ENCODE measurements at regions not wholly inside any gene's neighbourhood (a gene's known extent, or its start where the extent isn't known, plus 50 kb on each side); places are given as distances from the start of the nearest gene placed in this dataset.

DNA sequence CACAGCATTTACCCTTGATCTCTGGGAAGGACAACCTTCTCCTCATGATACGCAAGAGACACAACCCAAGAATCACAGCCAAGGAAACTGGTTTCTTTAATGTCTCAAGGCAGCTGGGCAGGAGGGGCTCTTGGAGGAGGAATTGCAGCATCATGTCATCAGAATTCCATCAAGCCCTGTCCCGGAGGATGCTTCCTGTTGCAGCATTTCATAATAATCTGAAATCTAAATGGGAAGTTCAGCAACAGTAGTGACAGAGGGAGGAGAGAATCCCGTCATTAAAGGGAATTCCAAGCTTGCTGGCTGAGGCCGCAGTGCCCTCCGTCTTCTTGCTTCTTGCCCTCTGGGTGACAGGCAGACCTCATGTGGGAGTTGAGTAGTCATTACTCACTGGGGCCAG lies 192.7 kb downstream of the TENT4A start:
- Histone ChIP-seq H3F3A (ENCODE audit: insufficient read depth) (no peaks in the 10 kb centered on the region), H3K9me3 (ENCODE audit: insufficient read depth, low read length) (no peaks in the 10 kb centered on the region), H3K9ac (ENCODE audit: low read length) (no peak overlapping the region), H3K4me3 (ENCODE audit: insufficient read depth, low read length, poor library complexity, severe bottlenecking) (no peak overlapping the region), H3K27ac (ENCODE audit: low read depth, low read length) (no peak overlapping the region), H3K9me2 (replicated peaks; ENCODE audit: insufficient read depth, low read length) (no peaks in the 10 kb centered on the region; the same call in none of the 2 replicates), H3K27me3 (ENCODE audit: low read length) (no peaks in the 10 kb centered on the region), H3K79me2 (ENCODE audit: insufficient read depth, low read length) (no peaks in the 10 kb centered on the region), H4K20me1 (ENCODE audit: low read depth, low read length) (no peaks in the 10 kb centered on the region), H3K36me3 (ENCODE audit: low read length) (no peaks in the 10 kb centered on the region), H2AFZ (ENCODE audit: low read depth, low read length, severe bottlenecking) (no peak overlapping the region), H3K4me2 (ENCODE audit: low read depth, low read length, poor library complexity, severe bottlenecking) (no peak overlapping the region)
- TF ChIP-seq EZH2phosphoT487 (conservative IDR thresholded peaks at IDR 0.05; ENCODE audit: low read length), result no peak
- TF ChIP-seq, protein P1, sequence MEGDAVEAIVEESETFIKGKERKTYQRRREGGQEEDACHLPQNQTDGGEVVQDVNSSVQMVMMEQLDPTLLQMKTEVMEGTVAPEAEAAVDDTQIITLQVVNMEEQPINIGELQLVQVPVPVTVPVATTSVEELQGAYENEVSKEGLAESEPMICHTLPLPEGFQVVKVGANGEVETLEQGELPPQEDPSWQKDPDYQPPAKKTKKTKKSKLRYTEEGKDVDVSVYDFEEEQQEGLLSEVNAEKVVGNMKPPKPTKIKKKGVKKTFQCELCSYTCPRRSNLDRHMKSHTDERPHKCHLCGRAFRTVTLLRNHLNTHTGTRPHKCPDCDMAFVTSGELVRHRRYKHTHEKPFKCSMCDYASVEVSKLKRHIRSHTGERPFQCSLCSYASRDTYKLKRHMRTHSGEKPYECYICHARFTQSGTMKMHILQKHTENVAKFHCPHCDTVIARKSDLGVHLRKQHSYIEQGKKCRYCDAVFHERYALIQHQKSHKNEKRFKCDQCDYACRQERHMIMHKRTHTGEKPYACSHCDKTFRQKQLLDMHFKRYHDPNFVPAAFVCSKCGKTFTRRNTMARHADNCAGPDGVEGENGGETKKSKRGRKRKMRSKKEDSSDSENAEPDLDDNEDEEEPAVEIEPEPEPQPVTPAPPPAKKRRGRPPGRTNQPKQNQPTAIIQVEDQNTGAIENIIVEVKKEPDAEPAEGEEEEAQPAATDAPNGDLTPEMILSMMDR (IDR thresholded peaks at IDR 0.05; ENCODE audit: insufficient read depth, low read length, poor library complexity, severe bottlenecking), result no peak

GRCh38 chr5:6907320-6907918 lies 194.2 kb downstream of the TENT4A start:
- Histone ChIP-seq H3F3A (ENCODE audit: insufficient read depth) (no peaks in the 10 kb centered on the region), H2AFZ (ENCODE audit: low read depth, low read length, severe bottlenecking) (no peak overlapping the region), H3K27ac (ENCODE audit: low read depth, low read length) (no peak overlapping the region), H3K9ac (ENCODE audit: low read length) (no peak overlapping the region), H4K20me1 (ENCODE audit: low read depth, low read length) (no peaks in the 10 kb centered on the region), H3K27me3 (ENCODE audit: low read length) (no peaks in the 10 kb centered on the region), H3K4me2 (ENCODE audit: low read depth, low read length, poor library complexity, severe bottlenecking) (no peak overlapping the region), H3K4me3 (ENCODE audit: insufficient read depth, low read length, poor library complexity, severe bottlenecking) (no peak overlapping the region), H3K79me2 (ENCODE audit: insufficient read depth, low read length) (no peaks in the 10 kb centered on the region), H3K36me3 (ENCODE audit: low read length) (no peaks in the 10 kb centered on the region), H3K9me2 (replicated peaks; ENCODE audit: insufficient read depth, low read length) (no peaks in the 10 kb centered on the region; the same call in 1 of the 2 replicates), H3K9me3 (ENCODE audit: insufficient read depth, low read length) (no peaks in the 10 kb centered on the region)
- TF ChIP-seq, protein P1 (IDR thresholded peaks at IDR 0.05; ENCODE audit: insufficient read depth, low read length, poor library complexity, severe bottlenecking), result no peak
- TF ChIP-seq EZH2phosphoT487 (conservative IDR thresholded peaks at IDR 0.05; ENCODE audit: low read length), result no peak

DNA sequence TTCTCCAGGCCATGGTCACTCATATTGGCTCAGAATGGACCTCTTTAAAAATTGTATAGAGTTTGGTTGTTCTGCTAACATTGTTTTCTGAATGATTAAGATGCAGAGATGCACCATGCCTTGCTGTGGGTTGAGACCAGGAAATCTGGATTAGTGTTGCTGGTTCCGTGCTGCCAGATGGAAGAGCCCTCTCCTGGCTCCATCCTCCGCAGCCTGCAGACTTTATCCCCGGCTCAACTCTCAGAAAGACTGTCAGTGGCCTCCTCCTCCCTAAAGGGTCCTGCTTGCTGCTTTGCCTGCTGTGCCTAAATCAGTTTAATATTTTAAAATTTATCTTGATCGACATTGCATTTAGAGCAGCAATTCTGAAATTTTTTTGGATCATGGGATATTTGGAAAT lies 196.7 kb downstream of the TENT4A start:
- H3K79me2 ChIP-seq (ENCODE audit: insufficient read depth, low read length), result no peaks in the 10 kb centered on the region
- H2AFZ ChIP-seq (ENCODE audit: low read depth, low read length, severe bottlenecking), result no peak overlapping the region
- no peak overlapping the region for H3K27ac ChIP-seq (ENCODE audit: low read depth, low read length)
- H3K9me2 ChIP-seq (replicated peaks; ENCODE audit: insufficient read depth, low read length), result no peaks in the 10 kb centered on the region; the same call in 1 of the 2 replicates
- no peaks in the 10 kb centered on the region for H3F3A ChIP-seq (ENCODE audit: insufficient read depth)
- TF ChIP-seq, protein P1 (IDR thresholded peaks at IDR 0.05; ENCODE audit: insufficient read depth, low read length, poor library complexity, severe bottlenecking), result no peak
- TF ChIP-seq EZH2phosphoT487 (conservative IDR thresholded peaks at IDR 0.05; ENCODE audit: low read length), result no peak
- H4K20me1 ChIP-seq (ENCODE audit: low read depth, low read length), result no peaks in the 10 kb centered on the region
- no peak overlapping the region for H3K4me3 ChIP-seq (ENCODE audit: insufficient read depth, low read length, poor library complexity, severe bottlenecking)
- H3K9ac ChIP-seq (ENCODE audit: low read length), result no peak overlapping the region
- no peaks in the 10 kb centered on the region for H3K27me3 ChIP-seq (ENCODE audit: low read length)
- H3K4me2 ChIP-seq (ENCODE audit: low read depth, low read length, poor library complexity, severe bottlenecking), result no peak overlapping the region
- H3K36me3 ChIP-seq (ENCODE audit: low read length), result no peaks in the 10 kb centered on the region
- H3K9me3 ChIP-seq (ENCODE audit: insufficient read depth, low read length), result no peaks in the 10 kb centered on the region

Data from SU-DHL-6 (cell line).